HG02852 (cell line): ENCODE measurements at regions not wholly inside any gene's neighbourhood (a gene's known extent, or its start where the extent isn't known, plus 50 kb on each side); places are given as distances from the start of the nearest gene placed in this dataset.

Source experiments
- ATAC-seq: cut with Tn5 transposase; IDR thresholded peaks from one replicate; pipeline ENCODE4 v1.9.1; 2021; ENCODE audit warnings: mild to moderate bottlenecking, moderate library complexity; ENCODE audit not compliant: unreplicated experiment

DNA sequence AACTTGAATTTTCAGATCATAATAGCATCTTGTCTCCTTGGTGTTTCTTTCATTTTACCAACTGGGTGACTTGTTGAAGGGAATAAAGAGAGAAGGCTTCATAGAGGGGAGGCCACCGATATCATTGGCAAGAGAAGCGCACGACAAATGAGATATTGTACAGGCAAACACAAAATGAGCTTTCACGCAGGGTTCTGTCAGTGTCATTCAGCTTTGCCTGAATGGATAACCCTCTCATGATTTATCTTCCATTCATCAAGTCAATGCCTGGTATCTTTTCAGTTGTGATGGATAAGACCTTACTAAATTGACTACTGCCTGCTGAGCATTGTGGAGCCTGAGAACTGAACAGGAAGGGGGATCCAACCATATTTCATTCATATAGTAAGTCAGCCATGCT is 188.6 kb upstream of the EPHA3 start:
- ATAC-seq = no peak

DNA sequence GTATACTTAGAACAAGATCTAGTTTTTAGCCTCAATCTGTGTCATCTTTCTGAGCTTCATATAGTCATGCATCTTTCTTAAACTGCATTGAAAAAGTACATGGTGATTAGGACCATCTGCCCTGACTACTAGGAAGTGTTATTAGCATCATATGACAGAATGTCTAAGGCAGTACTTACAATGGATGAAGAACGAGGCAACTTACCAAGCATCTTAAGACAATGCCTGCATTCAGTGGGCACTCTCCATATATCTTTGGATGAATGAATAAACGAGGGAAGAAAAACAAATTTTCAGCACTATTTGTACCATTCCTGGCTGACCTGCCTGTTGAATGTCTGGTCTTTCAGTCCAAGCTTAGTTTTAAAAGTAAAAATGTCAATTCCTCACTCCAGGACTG is 185.4 kb upstream of the EPHA3 start:
- ATAC-seq = no peak

DNA sequence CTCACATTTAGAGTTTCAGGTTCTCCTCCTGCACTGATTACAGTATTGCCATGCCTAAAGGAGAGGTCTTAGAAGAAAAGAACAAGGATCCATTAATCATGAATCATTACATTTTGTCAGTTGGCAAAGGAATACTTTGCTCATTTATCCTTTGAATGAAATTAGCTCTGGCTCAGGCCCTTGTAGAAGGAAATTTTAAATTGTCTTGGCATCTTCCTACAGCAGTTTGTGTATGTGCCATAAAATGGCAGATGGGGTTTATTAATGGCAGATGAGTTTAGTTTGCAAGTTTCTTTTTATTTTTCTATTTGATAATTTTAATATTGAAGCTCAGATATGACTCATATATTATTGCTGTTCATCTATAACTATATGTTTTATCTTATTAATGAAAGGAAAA is 181.2 kb upstream of the EPHA3 start:
- no peak for ATAC-seq

DNA sequence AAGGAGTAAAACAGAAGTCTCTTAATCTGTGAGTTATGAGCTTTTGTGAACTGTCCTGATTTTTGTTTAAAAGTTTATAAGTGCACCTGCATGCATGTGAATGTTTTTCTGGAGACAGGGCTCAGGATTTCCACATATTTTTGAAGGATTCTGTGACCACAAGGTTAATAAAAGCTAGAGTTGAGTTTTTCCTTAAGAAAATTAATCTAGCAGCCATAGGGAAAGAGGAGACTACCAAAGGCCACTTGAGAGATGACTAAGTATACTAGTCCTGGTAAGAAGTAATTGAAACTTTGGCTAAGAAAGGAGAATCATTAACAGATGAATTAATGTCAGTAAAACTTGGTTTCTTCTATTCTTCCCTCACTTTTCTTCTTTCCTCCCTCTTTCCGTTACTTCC is 176.8 kb upstream of the EPHA3 start:
- no peak for ATAC-seq

DNA sequence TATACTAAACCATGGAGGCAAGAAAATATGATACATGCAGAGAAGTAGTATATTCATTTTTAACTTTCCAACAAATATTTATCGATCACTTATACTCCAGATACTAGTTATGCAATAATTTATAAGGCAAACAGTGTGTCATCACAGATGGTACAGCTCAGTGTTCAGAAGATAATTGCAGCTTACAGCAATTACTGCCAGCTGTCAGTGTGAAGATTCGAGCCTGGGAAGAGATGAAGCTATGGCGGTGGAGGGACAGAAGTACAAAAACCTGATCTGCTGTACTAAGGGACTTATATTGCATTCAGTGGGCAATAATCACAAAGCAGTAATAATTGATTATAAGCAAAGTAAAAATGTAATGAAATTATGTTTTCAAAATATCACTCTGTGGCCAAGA is 170.6 kb upstream of the EPHA3 start:
- ATAC-seq = no peak

GRCh38 chr3:88940296-88940695 is 167.1 kb upstream of the EPHA3 start:
- no peak for ATAC-seq

- no peak for ATAC-seq
These were observed 160.4 kb upstream of the EPHA3 start for GRCh38 chr3:88947013-88947412.

DNA sequence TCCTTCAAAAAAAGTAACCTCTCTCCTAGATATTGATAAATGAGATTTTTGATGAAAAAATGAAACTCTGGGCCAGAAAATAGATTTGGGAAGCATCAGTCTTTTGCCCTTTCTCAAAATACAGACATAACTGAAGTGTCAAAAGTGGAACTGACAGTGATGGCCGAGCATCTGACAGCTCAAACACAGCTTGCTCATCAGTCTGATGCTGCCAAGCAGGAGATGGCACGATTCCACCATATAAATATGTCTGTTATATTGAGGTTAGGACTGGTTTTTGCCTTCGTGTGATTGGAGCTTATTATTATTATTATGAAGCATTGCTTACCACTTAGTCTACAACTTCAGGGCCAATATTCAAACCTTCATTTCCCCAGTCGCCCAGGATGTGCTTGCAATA is 152.6 kb upstream of the EPHA3 start:
- ATAC-seq = no peak

GRCh38 chr3:88955274-88955673 is 152.1 kb upstream of the EPHA3 start:
- no peak for ATAC-seq

DNA sequence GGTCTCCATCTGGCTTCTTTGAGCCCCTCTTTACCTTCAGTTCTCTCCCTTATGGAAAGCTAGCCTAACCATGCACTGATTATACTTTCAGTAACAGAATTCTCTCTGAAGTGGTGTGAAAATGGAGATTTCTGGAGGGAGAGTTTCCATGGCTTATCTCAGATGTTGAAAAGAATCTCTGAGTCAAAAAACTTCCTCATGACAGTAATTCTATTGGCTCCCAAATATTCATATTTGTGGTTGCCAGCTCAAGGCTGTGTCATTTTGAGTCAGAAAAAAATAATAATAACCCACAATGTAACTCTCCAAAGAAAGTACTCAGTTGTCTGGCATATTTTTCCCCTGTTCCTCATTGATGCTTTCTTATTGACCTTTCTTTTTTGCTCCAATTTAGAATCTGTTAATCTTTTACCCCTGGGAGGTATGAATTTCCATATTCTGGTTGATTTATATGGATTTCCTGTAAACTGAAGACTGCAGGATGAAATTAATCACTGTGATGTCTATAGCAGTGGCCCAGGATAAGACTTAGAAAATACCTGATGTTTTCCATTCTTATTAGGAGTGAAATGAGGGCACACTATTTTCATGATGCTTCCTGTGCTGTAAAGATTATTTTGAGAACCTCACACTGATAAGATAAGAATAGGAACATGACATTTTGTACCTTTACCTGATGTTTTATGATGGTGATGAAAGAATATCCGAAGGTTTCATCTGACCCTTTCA is 149.5 kb upstream of the EPHA3 start:
- ATAC-seq = no peak

GRCh38 chr3:88960019-88960418 is 147.4 kb upstream of the EPHA3 start:
- no peak for ATAC-seq

GRCh38 chr3:88963003-88963402 is 144.4 kb upstream of the EPHA3 start:
- ATAC-seq = no peak

- ATAC-seq = no peak
These were observed 127.7 kb upstream of the EPHA3 start for GRCh38 chr3:88979760-88980159.

DNA sequence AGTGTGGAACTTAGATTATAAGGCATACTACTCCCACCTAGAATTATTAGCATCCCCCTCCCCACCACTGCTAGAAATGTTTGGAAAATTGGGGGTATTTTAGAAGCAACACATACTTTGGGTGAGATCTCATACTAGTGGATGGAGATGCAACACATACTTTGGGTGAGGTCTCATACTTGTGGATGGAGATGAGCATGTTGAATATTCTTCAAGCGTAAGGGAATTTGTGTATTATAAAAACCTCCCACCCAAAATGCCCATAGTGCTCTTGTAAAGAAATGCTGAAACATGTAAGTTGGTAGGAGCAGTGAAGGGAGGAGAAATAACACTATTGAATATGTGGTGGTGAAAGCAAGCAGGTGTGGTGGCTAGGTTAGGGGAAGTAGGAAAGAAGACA is 124.0 kb upstream of the EPHA3 start:
- no peak for ATAC-seq

- no peak for ATAC-seq
These were observed 123.2 kb upstream of the EPHA3 start for GRCh38 chr3:88984256-88984655.

- no peak for ATAC-seq
These were observed 122.6 kb upstream of the EPHA3 start for GRCh38 chr3:88984832-88985231.

GRCh38 chr3:88985491-88985890 is 121.9 kb upstream of the EPHA3 start:
- ATAC-seq = no peak

- no peak for ATAC-seq
These were observed 120.6 kb upstream of the EPHA3 start for GRCh38 chr3:88986834-88987233.

GRCh38 chr3:88987776-88988175 is 119.6 kb upstream of the EPHA3 start:
- no peak for ATAC-seq

- ATAC-seq = no peak
These were observed 118.5 kb upstream of the EPHA3 start for GRCh38 chr3:88988906-88989305.

GRCh38 chr3:88991496-88991895 is 115.9 kb upstream of the EPHA3 start:
- ATAC-seq = no peak

GRCh38 chr3:88996691-88997090 is 110.7 kb upstream of the EPHA3 start:
- ATAC-seq = no peak

- ATAC-seq = no peak
These were observed 110.2 kb upstream of the EPHA3 start for GRCh38 chr3:88997260-88997659.
